SK-N-SH (cell line): ENCODE measurements at regions not wholly inside any gene's neighbourhood (a gene's known extent, or its start where the extent isn't known, plus 50 kb on each side); places are given as distances from the start of the nearest gene placed in this dataset.

Experiments used
- CTCF ChIA-PET: fragments of 300-600, 350-600 bp; formaldehyde crosslinking; extraction: SDS; loops from one replicate; lab custom pipeline; 2021; lab: Yijun Ruan, JAX
- POLR2A ChIA-PET: fragments of 350-600 bp; sonication (Branson Sonifier 250); formaldehyde crosslinking; extraction: SDS; loops from one replicate; lab custom pipeline; 2020; ENCODE audit warnings: antibody characterized with exemption, inconsistent platforms; lab: Yijun Ruan, JAX
- DNase-seq: peaks from one replicate; pipeline ENCODE4 v3.0.0; 2012
- H2AFZ ChIP-seq: fragments of 200-600 bp; sonication (generic); 2 replicates; pipeline ENCODE4 v1.8.1; 2016; ENCODE audit warnings: antibody characterized with exemption, mild to moderate bottlenecking, low read depth
- H3F3A ChIP-seq: fragments of 200-600 bp; sonication (generic); replicated peaks from 2 replicates; pipeline ENCODE3; 2016; ENCODE audit warnings: antibody characterized with exemption, mild to moderate bottlenecking; ENCODE audit not compliant: insufficient read depth
- H3K27ac ChIP-seq, 2 experiments: fragments of 200-500 bp in 1 of 2; fragments of 200-600 bp in 1 of 2; sonication (Bioruptor generic) in 1 of 2; sonication (generic), shearing (Covaris generic) in 1 of 2; 2 replicates each; pipeline versions ENCODE4 v1.5.1 to v1.6.1; 2014 to 2016; ENCODE audit warnings: low read depth in 2 of 2, inconsistent platforms in 1 of 2, low read length in 1 of 2, mild to moderate bottlenecking in 1 of 2, mixed read lengths in 1 of 2
- H3K27me3 ChIP-seq: fragments of 200-600 bp; sonication (generic), shearing (Covaris generic); 2 replicates; pipeline ENCODE4 v1.6.1; 2016; ENCODE audit warnings: mixed run types; ENCODE audit not compliant: insufficient read depth
- H3K36me3 ChIP-seq, 2 experiments: fragments of 200-500 bp in 1 of 2; fragments of 200-600 bp in 1 of 2; sonication (Bioruptor generic) in 1 of 2; sonication (generic) in 1 of 2; replicated peaks in 1 of 2; 2 replicates each; pipeline versions ENCODE3 to v1.5.1; 2014 to 2016; ENCODE audit warnings: low read length in 1 of 2, mild to moderate bottlenecking in 1 of 2; ENCODE audit not compliant: insufficient read depth in 2 of 2, control insufficient read depth in 1 of 2
- H3K4me1 ChIP-seq, 2 experiments: fragments of 200-500 bp in 1 of 2; fragments of 200-600 bp in 1 of 2; sonication (Bioruptor generic) in 1 of 2; sonication (generic), shearing (Covaris generic) in 1 of 2; 2 replicates each; pipeline versions ENCODE4 v1.5.1 to v1.6.1; 2014 to 2016; ENCODE audit warnings: low read depth in 1 of 2, low read length in 1 of 2, mixed run types in 1 of 2; ENCODE audit not compliant: insufficient read depth in 2 of 2, control insufficient read depth in 1 of 2
- H3K4me2 ChIP-seq: fragments of 200-600 bp; sonication (generic), shearing (Covaris generic); 2 replicates; pipeline ENCODE4 v1.6.1; 2017; ENCODE audit warnings: mixed run types
- H3K4me3 ChIP-seq, 2 experiments: fragments of 200-500 bp in 1 of 2; fragments of 200-600 bp in 1 of 2; sonication (Bioruptor generic) in 1 of 2; sonication (generic), shearing (Covaris generic) in 1 of 2; 2 replicates each; pipeline versions ENCODE4 v1.5.1 to v1.8.1; 2014 to 2016; ENCODE audit warnings: low read depth in 2 of 2, inconsistent platforms in 1 of 2, low read length in 1 of 2, mild to moderate bottlenecking in 1 of 2, mixed read lengths in 1 of 2, moderate library complexity in 1 of 2
- H3K79me2 ChIP-seq: fragments of 200-600 bp; sonication (generic); 2 replicates; pipeline ENCODE4 v1.8.1; 2017; ENCODE audit warnings: mild to moderate bottlenecking; ENCODE audit not compliant: insufficient read depth
- H3K9ac ChIP-seq: fragments of 200-600 bp; sonication (generic); 2 replicates; pipeline ENCODE4 v1.6.1; 2017; ENCODE audit warnings: mixed run types
- H3K9me2 ChIP-seq: fragments of 200-600 bp; sonication (generic); 2 replicates; pipeline ENCODE4 v1.6.1; 2017; ENCODE audit warnings: mixed run types
- H3K9me3 ChIP-seq: fragments of 200-600 bp; sonication (generic); 2 replicates; pipeline ENCODE4 v1.6.1; 2017; ENCODE audit warnings: mixed run types, mild to moderate bottlenecking, moderate library complexity
- H4K20me1 ChIP-seq: fragments of 200-600 bp; sonication (generic); 2 replicates; pipeline ENCODE4 v1.6.1; 2017; ENCODE audit warnings: mild to moderate bottlenecking, mixed run types; ENCODE audit not compliant: insufficient read depth
- CHD2 ChIP-seq: fragments of 150-350 bp; IDR thresholded peaks from 2 replicates; pipeline ENCODE4 v1.6.1; 2018; ENCODE audit warnings: low read length; ENCODE audit not compliant: partially characterized antibody
- FOXJ3 ChIP-seq: sonication (generic); formaldehyde crosslinking; IDR thresholded peaks from 2 replicates; pipeline ENCODE4 v1.5.1; 2020; ENCODE audit warnings: mild to moderate bottlenecking, missing genetic modification reagents
- FOXM1 ChIP-seq: IDR thresholded peaks from 2 replicates; pipeline ENCODE4 v1.4.0; 2012; ENCODE audit warnings: low read depth, mild to moderate bottlenecking
- GABPA ChIP-seq: IDR thresholded peaks from 2 replicates; pipeline ENCODE4 v1.4.0; 2012; ENCODE audit warnings: low read depth, mild to moderate bottlenecking
- MEF2A ChIP-seq: IDR thresholded peaks from 2 replicates; pipeline ENCODE4 v1.4.0; 2012; ENCODE audit warnings: low read depth, borderline replicate concordance
- NRF1 ChIP-seq: IDR thresholded peaks from 2 replicates; pipeline ENCODE4 v1.6.1; 2012; ENCODE audit warnings: low read depth, mild to moderate bottlenecking, low read length
- RAD21 ChIP-seq: IDR thresholded peaks from 2 replicates; pipeline ENCODE4 v1.6.1; 2012; ENCODE audit warnings: mild to moderate bottlenecking, low read length
- RCOR1 ChIP-seq: fragments of 150-350 bp; IDR thresholded peaks from 2 replicates; pipeline ENCODE4 v1.6.1; 2017; ENCODE audit warnings: antibody characterized with exemption, low read length
- RFX5 ChIP-seq: IDR thresholded peaks from 2 replicates; pipeline ENCODE4 v1.6.1; 2012; ENCODE audit warnings: mild to moderate bottlenecking, improper control_type of control experiment, low read length
- RXRA ChIP-seq: IDR thresholded peaks from 2 replicates; pipeline ENCODE4 v1.4.0; 2012; ENCODE audit warnings: low read depth, mild to moderate bottlenecking, borderline replicate concordance
- SIN3A ChIP-seq: IDR thresholded peaks from 2 replicates; pipeline ENCODE4 v1.6.1; 2012; ENCODE audit warnings: low read depth, mild to moderate bottlenecking, low read length, moderate library complexity, borderline replicate concordance
- SMC3 ChIP-seq: IDR thresholded peaks from 2 replicates; pipeline ENCODE4 v1.6.1; 2012; ENCODE audit warnings: low read depth, low read length, improper control_type of control experiment
- TAF1 ChIP-seq: IDR thresholded peaks from 2 replicates; pipeline ENCODE4 v1.6.1; 2012; ENCODE audit warnings: low read depth, mild to moderate bottlenecking, low read length, moderate library complexity, borderline replicate concordance
- TEAD4 ChIP-seq: IDR thresholded peaks from 2 replicates; pipeline ENCODE4 v1.4.0; 2012; ENCODE audit warnings: mild to moderate bottlenecking, borderline replicate concordance; ENCODE audit not compliant: insufficient read depth
- YY1 ChIP-seq: IDR thresholded peaks from 2 replicates; pipeline ENCODE4 v1.4.0; 2012; ENCODE audit warnings: low read depth, mild to moderate bottlenecking
- WGBS: methylation state at CpG from one replicate; pipeline ENCODE4 v1.1.6; 2017; ENCODE audit warnings: low lambda C conversion rate; 5-methylcytosine and 5-hydroxymethylcytosine counted together
- TF ChIP-seq, protein P1 (sequence below): IDR thresholded peaks from 2 replicates; pipeline ENCODE4 v1.4.0; 2012; ENCODE audit warnings: low read depth
- TF ChIP-seq, protein P2 (sequence below): fragments of 150-350 bp; IDR thresholded peaks from 2 replicates; pipeline ENCODE4 v1.6.1; 2017; ENCODE audit warnings: antibody characterized with exemption, low read length, low read depth, borderline replicate concordance
- TF ChIP-seq, protein P3 (sequence below): IDR thresholded peaks from 2 replicates; pipeline ENCODE4 v1.6.1; 2012; ENCODE audit warnings: mild to moderate bottlenecking, low read depth, low read length, moderate library complexity
- TF ChIP-seq, protein P4 (sequence below): IDR thresholded peaks from 2 replicates; pipeline ENCODE4; 2012
- TF ChIP-seq, protein P5 (sequence below): fragments of 150-350 bp; IDR thresholded peaks from 2 replicates; pipeline ENCODE4 v1.6.1; 2016; ENCODE audit warnings: mild to moderate bottlenecking, low read depth, low read length

DNA sequence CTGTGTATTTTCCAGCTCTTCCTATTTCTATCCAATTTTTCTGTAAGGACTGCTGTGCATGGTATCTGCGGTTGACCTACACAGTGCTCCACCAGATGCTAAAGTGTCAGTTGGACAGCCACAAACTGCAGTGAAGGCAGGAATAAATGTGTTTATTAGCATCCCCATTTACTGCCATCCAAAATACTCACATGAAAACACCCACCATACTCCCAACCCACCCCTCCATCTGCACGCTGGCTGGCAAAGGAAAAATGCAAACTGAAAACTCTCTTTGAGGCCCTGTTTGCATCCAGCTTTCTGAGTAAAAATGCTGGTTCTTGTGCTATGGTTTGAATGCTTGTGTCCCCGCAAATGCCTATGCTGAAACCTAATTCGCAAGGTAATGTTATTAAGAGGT is 515.5 kb downstream of the ZNF385D start:
- TF ChIP-seq FOXJ3 (CRISPR knock-in tag) (no peak), NRF1 (no peak), RFX5 (no peak)
- TF ChIP-seq, protein P1, sequence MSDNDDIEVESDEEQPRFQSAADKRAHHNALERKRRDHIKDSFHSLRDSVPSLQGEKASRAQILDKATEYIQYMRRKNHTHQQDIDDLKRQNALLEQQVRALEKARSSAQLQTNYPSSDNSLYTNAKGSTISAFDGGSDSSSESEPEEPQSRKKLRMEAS, result no peak
- TF ChIP-seq, protein P2, sequence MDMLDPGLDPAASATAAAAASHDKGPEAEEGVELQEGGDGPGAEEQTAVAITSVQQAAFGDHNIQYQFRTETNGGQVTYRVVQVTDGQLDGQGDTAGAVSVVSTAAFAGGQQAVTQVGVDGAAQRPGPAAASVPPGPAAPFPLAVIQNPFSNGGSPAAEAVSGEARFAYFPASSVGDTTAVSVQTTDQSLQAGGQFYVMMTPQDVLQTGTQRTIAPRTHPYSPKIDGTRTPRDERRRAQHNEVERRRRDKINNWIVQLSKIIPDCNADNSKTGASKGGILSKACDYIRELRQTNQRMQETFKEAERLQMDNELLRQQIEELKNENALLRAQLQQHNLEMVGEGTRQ, result no peak
- H3K9ac ChIP-seq, result no peak overlapping the region
- 66% methylated on average over 4 of the region's 4 CpGs for WGBS
- H3K79me2 ChIP-seq, result no peaks in the 10 kb centered on the region
- POLR2A ChIA-PET, result no interaction called here
- no peaks in the 10 kb centered on the region for H3K36me3 ChIP-seq
- H2AFZ ChIP-seq, result no peak overlapping the region
- no peaks in the 10 kb centered on the region for H3F3A ChIP-seq
- H3K27me3 ChIP-seq, result no peaks in the 10 kb centered on the region
- no peaks in the 10 kb centered on the region for H3K4me1 ChIP-seq
- H3K27ac ChIP-seq, result no peak overlapping the region
- H3K4me3 ChIP-seq, result no peak overlapping the region
- CTCF ChIA-PET, result no interaction called here
- H3K9me3 ChIP-seq, result no peaks in the 10 kb centered on the region
- H3K4me2 ChIP-seq, result no peak overlapping the region
- H4K20me1 ChIP-seq, result no peaks in the 10 kb centered on the region
- DNase-seq, result no peak
- H3K9me2 ChIP-seq, result no peaks in the 10 kb centered on the region

DNA sequence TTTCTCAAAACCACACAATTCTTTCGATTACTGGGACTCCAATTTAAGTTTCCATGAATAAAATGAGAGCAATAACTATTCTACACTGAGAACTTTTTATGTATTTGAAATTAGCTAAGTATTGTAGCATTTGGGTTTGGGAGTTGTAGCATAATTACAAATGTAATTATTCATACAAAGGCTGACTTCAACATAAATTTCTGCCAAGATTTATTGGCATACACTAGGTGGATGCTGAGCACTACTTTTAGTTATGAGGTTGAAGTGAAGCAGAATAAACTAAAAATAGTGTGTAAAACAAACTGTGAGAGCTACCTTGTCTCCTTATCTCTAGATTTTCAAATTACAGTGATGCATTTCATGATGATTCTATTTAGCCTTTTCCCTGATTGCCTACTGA is 516.1 kb downstream of the ZNF385D start:
- H3K9me3 ChIP-seq, result no peaks in the 10 kb centered on the region
- no peak overlapping the region for H3K9ac ChIP-seq
- H3K36me3 ChIP-seq, result no peaks in the 10 kb centered on the region
- no peaks in the 10 kb centered on the region for H3K4me1 ChIP-seq
- H3K27me3 ChIP-seq, result no peaks in the 10 kb centered on the region
- H4K20me1 ChIP-seq, result no peaks in the 10 kb centered on the region
- POLR2A ChIA-PET, result no interaction called here
- DNase-seq, result no peak
- no peak overlapping the region for H3K4me2 ChIP-seq
- H3K79me2 ChIP-seq, result no peaks in the 10 kb centered on the region
- no peaks in the 10 kb centered on the region for H3F3A ChIP-seq
- 46% methylated on average over 1 of the region's 1 CpG for WGBS
- H3K27ac ChIP-seq, result no peak overlapping the region
- no peak overlapping the region for H2AFZ ChIP-seq
- H3K4me3 ChIP-seq, result no peak overlapping the region
- no peaks in the 10 kb centered on the region for H3K9me2 ChIP-seq
- CTCF ChIA-PET, result no interaction called here
- TF ChIP-seq FOXM1 (no peak), SMC3 (no peak), TAF1 (no peak), MEF2A (no peak), GABPA (no peak), CHD2 (no peak), RCOR1 (no peak), NRF1 (no peak), YY1 (no peak), TEAD4 (no peak), RAD21 (no peak), RXRA (no peak), FOXJ3 (CRISPR knock-in tag) (no peak), SIN3A (no peak)
- TF ChIP-seq, protein P2, result no peak
- TF ChIP-seq, protein P1, result no peak
- TF ChIP-seq, protein P3, sequence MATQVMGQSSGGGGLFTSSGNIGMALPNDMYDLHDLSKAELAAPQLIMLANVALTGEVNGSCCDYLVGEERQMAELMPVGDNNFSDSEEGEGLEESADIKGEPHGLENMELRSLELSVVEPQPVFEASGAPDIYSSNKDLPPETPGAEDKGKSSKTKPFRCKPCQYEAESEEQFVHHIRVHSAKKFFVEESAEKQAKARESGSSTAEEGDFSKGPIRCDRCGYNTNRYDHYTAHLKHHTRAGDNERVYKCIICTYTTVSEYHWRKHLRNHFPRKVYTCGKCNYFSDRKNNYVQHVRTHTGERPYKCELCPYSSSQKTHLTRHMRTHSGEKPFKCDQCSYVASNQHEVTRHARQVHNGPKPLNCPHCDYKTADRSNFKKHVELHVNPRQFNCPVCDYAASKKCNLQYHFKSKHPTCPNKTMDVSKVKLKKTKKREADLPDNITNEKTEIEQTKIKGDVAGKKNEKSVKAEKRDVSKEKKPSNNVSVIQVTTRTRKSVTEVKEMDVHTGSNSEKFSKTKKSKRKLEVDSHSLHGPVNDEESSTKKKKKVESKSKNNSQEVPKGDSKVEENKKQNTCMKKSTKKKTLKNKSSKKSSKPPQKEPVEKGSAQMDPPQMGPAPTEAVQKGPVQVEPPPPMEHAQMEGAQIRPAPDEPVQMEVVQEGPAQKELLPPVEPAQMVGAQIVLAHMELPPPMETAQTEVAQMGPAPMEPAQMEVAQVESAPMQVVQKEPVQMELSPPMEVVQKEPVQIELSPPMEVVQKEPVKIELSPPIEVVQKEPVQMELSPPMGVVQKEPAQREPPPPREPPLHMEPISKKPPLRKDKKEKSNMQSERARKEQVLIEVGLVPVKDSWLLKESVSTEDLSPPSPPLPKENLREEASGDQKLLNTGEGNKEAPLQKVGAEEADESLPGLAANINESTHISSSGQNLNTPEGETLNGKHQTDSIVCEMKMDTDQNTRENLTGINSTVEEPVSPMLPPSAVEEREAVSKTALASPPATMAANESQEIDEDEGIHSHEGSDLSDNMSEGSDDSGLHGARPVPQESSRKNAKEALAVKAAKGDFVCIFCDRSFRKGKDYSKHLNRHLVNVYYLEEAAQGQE, result no peak
- TF ChIP-seq, protein P4, sequence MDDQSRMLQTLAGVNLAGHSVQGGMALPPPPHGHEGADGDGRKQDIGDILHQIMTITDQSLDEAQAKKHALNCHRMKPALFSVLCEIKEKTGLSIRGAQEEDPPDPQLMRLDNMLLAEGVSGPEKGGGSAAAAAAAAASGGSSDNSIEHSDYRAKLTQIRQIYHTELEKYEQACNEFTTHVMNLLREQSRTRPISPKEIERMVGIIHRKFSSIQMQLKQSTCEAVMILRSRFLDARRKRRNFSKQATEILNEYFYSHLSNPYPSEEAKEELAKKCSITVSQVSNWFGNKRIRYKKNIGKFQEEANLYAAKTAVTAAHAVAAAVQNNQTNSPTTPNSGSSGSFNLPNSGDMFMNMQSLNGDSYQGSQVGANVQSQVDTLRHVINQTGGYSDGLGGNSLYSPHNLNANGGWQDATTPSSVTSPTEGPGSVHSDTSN, result no peak
- TF ChIP-seq, protein P5, sequence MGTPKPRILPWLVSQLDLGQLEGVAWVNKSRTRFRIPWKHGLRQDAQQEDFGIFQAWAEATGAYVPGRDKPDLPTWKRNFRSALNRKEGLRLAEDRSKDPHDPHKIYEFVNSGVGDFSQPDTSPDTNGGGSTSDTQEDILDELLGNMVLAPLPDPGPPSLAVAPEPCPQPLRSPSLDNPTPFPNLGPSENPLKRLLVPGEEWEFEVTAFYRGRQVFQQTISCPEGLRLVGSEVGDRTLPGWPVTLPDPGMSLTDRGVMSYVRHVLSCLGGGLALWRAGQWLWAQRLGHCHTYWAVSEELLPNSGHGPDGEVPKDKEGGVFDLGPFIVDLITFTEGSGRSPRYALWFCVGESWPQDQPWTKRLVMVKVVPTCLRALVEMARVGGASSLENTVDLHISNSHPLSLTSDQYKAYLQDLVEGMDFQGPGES, result no peak
